Mucosa of stomach (tissue), 1 donor: ENCODE measurements at regions not wholly inside any gene's neighbourhood (a gene's known extent, or its start where the extent isn't known, plus 50 kb on each side); places are given as distances from the start of the nearest gene placed in this dataset.

Source experiments
- H3K27me3 ChIP-seq: one replicate; pipeline ENCODE4 v1.7.0; 2013; ENCODE audit warnings: mild to moderate bottlenecking, low read length; ENCODE audit not compliant: control insufficient read depth, insufficient read depth
- H3K36me3 ChIP-seq: one replicate; pipeline ENCODE4 v1.7.0; 2013; ENCODE audit warnings: low read length; ENCODE audit not compliant: control insufficient read depth, insufficient read depth
- H3K4me1 ChIP-seq: one replicate; pipeline ENCODE4 v1.7.0; 2013; ENCODE audit warnings: mild to moderate bottlenecking, low read length; ENCODE audit not compliant: control insufficient read depth, insufficient read depth
- H3K4me3 ChIP-seq: one replicate; pipeline ENCODE4 v1.7.0; 2013; ENCODE audit warnings: low read length
- H3K9ac ChIP-seq: one replicate; pipeline ENCODE4 v1.7.0; 2013; ENCODE audit warnings: mild to moderate bottlenecking, low read length, moderate library complexity
- H3K9me3 ChIP-seq: one replicate; pipeline ENCODE4 v1.7.0; 2013; ENCODE audit warnings: mild to moderate bottlenecking, low read length, moderate library complexity; ENCODE audit not compliant: control insufficient read depth
- donor health status: Pancreatic carcinoma.

DNA sequence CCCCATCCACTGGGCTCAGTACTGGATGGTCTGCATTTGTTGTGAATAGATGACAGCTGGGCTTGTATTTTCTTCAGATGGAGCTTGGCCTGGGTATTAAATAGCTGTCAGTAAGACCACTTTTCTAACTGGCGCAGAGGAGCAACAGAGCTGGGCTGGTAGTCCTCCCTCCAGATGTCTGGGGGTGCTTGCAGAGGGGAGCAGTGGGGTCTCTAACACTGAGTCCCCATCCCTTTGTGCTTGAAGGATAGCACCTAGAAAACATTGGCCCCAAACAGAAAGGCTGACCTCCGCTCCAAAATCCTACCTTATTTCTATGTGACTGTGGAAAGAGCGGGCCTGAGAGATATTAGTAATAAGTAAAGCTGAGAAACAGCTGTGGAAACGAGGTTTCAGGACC is 131.6 kb upstream of the E2F8 start:
- H3K36me3 ChIP-seq, result no peaks in the 10 kb centered on the region
- H3K9me3 ChIP-seq, result no peaks in the 10 kb centered on the region
- H3K4me3 ChIP-seq, result no peak overlapping the region
- no peaks in the 10 kb centered on the region for H3K27me3 ChIP-seq
- H3K4me1 ChIP-seq, result peaks cover 8% of the 10 kb centered on the region
- no peak overlapping the region for H3K9ac ChIP-seq

DNA sequence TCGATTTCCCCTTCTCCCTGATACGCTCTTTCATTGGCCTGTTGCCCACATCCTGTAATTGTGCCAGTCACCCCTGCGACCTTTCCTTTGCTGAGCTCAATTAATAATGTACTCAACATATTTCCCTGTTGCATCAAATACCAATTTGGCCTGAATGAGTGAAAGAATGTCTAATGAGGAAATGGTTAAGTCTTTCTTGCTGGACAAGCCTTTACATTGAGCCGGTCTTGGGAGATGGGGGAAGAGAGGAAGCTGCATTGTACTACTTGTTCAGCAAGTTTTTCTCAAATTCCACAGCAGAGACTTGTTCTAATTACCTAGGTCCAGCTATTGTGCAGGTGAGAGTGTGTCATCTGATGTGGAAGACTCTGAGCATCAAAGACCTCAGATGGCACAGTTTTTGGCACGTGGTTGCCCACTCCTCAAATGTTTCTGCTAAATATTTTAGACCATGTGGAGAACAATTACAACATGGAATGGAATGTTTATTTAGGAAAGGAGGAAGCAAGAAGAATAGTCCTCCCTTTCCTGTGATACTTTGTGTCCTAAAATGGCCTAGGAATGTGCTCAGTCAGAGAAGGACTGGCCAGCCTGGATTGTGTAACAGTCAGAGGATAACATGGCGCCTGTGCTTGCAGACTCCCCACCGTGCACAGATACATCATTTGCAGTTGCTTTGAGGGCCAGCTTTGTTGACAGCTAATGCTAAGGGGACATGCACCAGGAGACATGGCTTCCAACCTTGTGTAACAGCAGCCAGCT is 129.5 kb upstream of the E2F8 start:
- H3K9me3 ChIP-seq, result no peaks in the 10 kb centered on the region
- H3K4me1 ChIP-seq, result peaks cover 15% of the 10 kb centered on the region
- H3K4me3 ChIP-seq, result no peak overlapping the region
- no peak overlapping the region for H3K9ac ChIP-seq
- no peaks in the 10 kb centered on the region for H3K27me3 ChIP-seq
- no peaks in the 10 kb centered on the region for H3K36me3 ChIP-seq

DNA sequence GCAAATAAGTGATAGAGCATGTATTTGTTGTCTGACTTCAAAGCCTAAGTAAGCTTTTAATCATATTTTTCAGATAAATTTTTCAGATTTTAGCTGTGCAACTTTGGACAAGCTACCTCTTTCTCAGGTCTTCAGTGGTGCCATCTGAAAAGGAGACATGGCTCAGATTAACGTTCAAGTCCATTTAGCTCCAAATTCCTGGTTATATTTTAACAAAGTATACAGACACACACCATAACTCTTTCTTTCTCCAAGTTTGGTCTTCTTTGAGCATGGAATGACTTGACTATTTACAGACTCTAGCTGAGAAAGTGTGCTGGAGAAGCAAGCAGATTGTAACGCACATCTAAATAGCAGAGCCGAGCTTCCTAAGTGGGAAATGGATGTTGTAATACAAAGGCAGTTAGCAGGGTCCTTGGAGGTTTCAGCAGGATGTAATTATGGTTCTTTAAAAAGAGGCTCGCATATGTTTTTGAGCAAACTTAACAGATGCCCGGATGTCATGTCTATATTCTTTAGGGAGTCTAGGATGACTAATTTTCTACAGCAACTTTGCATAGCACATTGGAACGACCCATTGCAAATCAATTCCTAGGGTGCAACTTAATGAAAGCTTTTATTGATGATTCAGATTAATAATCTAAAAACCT is 128.1 kb upstream of the E2F8 start:
- Histone ChIP-seq H3K27me3 (no peaks in the 10 kb centered on the region), H3K4me3 (no peak overlapping the region), H3K9me3 (no peaks in the 10 kb centered on the region), H3K4me1 (peaks cover 15% of the 10 kb centered on the region), H3K9ac (no peak overlapping the region), H3K36me3 (no peaks in the 10 kb centered on the region)

DNA sequence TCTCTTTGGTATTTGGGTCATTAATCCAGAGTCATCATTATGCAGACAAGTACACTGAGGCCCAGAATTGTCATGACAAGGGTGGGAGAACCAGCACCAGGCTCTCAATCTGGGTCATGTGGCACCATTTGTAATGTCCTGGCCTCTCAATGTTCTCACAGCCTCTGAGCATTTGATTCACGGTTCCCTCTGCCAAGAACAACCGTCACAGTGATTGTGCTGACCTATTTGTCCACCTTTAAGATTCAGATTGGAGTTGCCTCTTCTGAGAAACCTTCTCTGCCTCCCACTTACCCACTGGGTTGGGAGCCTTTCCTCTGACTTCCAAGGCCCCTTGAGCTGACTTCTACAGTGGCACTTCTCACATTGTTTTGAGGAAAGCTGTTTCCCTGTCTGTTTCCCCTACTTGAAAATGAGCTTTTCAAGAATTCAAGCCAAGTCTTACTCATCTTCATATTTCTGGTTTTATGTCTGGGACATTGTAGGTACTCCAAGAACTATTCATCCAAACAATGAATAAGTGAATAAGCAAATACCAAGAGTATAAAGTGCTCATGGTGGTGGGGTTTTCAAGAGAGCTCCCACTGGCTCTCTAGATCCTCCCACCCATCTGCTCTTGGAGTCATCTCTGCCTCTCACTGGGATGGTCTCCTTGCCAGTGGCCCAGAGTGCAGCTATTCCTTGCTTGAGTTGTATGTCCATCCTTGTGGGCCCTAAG is 126.4 kb upstream of the E2F8 start:
- Histone ChIP-seq H3K4me3 (no peak overlapping the region), H3K9ac (no peak overlapping the region), H3K36me3 (no peaks in the 10 kb centered on the region), H3K4me1 (peaks cover 15% of the 10 kb centered on the region), H3K27me3 (no peaks in the 10 kb centered on the region), H3K9me3 (no peaks in the 10 kb centered on the region)

DNA sequence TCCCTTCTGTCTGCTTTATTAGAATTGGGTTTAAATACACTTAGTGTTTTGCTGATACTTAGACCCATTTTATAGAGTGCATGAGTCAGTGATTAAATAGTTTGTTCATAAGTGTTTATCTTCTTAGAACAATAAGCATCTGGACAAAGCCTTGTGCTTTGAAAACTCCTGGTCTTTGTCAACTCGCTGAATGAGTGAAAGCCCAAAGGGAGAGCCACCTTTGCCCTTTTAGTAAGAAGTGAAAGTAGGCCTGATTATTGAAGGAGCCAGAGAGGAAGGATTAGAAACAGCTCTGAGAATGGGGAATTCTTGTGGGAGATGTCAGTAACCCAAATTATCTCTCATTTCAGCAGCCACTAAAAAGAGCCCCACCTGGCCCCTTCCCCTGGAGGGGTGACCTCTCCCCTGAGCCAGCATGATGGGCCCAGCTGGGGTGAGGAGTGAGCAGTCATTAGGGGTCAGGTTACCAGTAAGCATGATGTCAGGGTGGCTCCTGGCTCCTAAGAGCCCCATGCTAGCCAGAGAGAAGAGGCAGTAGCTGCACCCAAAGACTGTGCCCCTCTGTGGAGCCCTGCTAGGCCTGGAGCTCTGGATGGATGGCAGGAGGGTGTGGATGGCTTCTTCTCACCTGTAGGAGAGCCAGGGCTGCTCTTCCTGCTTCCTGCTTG is 125.1 kb upstream of the E2F8 start:
- Histone ChIP-seq H3K27me3 (no peaks in the 10 kb centered on the region), H3K9ac (no peak overlapping the region), H3K4me1 (peaks cover 15% of the 10 kb centered on the region), H3K9me3 (no peaks in the 10 kb centered on the region), H3K4me3 (no peak overlapping the region), H3K36me3 (no peaks in the 10 kb centered on the region)

DNA sequence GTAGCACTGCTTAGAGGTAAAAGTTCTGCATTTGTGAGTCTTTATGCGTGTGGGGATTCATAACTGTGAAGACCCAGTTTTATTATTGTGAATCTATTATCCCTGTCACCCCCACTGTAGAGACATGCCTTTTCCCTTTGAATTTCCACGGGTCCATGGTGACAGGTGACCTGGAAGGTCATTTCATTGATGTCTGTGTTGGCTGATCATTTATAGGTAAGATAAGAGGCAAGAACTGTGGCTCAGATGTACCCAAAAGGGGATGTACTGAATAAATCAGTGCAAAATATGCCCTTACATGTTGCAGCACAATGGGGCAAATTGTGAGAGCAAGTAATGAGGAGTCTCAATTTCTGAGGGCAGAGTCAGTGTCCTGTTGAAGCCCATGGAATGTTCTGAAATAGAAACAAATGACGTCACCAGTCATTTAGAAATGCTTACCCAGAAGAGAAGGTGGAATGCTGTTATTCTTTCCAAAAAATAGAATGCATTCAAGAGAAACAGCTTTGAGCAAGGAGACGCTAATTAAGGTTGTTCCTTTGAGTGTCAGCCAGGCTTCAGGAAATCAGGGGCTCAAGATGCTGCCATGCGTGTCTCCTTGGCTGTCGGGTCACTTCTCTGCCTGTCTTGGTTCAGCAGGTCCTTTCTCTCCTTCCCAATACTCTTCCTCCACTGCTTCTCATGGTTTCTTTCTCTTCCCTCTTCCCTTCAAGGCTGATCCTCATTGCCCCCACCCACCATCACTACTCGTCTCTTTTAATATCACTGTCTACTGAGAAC is 118.7 kb upstream of the E2F8 start:
- Histone ChIP-seq H3K27me3 (peaks cover 3% of the 10 kb centered on the region), H3K4me1 (no peaks in the 10 kb centered on the region), H3K9me3 (no peaks in the 10 kb centered on the region), H3K9ac (no peak overlapping the region), H3K36me3 (no peaks in the 10 kb centered on the region), H3K4me3 (no peak overlapping the region)

DNA sequence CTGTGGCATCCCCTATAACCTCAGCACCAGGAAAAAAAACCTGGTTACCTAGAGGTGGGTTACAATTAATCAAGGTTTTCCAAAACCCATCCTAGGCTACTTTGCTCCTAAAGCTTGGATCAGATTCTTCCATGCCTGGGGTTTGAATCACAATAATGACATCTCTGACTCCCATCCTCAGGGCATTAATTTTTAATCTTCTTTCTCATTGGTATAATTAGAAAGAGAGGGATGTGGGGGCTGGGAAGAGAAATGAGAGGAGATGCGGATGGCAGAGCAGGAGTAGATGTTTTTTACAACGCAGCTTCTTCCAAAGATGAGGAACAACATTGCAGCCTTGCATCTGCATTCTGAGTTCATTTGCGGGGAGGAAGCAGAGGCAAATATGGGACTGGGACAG is 117.2 kb upstream of the E2F8 start:
- H3K9me3 ChIP-seq, result no peaks in the 10 kb centered on the region
- H3K36me3 ChIP-seq, result no peaks in the 10 kb centered on the region
- H3K9ac ChIP-seq, result no peak overlapping the region
- no peak overlapping the region for H3K4me3 ChIP-seq
- H3K27me3 ChIP-seq, result peaks cover 3% of the 10 kb centered on the region
- no peaks in the 10 kb centered on the region for H3K4me1 ChIP-seq

DNA sequence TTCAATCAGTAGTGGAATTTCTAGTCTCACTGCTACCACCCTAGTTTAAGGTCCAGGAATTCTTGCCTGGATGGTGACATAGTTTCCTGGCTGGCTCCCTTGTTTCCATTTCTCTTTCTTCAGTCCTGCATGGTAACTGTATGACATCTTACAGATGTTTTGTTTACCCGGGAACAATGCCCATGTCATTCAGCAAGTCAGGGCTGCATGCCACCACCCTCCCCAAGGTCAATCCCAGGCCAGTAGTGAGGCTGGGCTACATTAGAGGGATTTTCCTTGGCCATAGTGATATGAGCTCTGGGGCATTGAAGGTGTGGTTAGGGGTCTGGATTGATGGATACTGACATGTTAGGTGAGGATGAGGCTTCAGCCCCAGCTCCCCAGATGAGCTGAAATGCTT is 114.9 kb upstream of the E2F8 start:
- Histone ChIP-seq H3K4me1 (no peaks in the 10 kb centered on the region), H3K36me3 (no peaks in the 10 kb centered on the region), H3K9me3 (no peaks in the 10 kb centered on the region), H3K9ac (no peak overlapping the region), H3K27me3 (peaks cover 3% of the 10 kb centered on the region), H3K4me3 (no peak overlapping the region)

DNA sequence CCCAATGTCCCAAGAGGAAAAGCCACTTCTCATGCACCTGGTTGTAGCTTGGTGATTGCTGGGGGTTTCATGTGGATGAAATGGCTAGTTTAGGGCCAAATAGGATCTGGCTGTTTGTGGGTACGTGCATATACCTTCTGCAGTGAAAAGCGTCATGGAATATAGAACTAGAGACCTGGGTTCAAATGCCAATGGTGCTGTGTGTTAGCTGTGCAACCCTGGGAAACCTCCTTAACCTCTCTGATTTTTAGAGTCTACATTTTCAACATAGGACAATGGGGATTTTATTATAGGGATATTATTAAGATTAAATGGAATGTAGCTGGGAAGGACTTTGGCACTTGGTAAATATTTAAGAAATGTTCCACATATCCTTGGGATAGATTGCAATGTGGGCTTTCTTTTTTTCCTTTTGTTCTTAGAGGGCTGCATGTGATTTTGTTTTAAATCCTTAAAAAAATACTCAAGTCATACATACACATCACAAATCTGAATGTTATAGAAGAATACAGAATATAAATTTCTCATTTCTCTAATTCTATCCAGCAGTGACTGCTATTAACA is 112.6 kb upstream of the E2F8 start:
- no peak overlapping the region for H3K9ac ChIP-seq
- no peaks in the 10 kb centered on the region for H3K36me3 ChIP-seq
- no peak overlapping the region for H3K4me3 ChIP-seq
- no peaks in the 10 kb centered on the region for H3K4me1 ChIP-seq
- no peaks in the 10 kb centered on the region for H3K9me3 ChIP-seq
- H3K27me3 ChIP-seq, result peaks cover 14% of the 10 kb centered on the region

DNA sequence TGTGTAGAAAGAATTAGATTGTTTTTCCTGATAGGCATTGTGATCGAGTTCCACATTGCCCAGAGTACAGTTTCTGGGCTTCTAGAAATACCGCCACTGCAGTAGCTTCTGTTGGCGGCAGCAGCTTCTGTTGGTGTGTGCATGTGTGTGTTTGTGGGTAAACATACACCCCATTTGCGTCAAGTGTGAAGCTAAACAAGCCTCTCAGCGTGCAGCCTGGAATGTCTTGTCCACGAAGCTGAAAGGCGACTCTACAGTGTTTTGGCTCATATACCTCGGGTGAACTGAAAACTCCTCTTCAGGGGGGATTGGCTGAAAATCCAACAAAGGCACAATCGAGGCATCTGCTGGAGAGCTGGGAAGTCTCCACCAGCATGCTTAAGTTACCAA is 112.0 kb upstream of the E2F8 start:
- Histone ChIP-seq H3K9ac (no peak overlapping the region), H3K4me1 (no peaks in the 10 kb centered on the region), H3K36me3 (no peaks in the 10 kb centered on the region), H3K27me3 (peaks cover 20% of the 10 kb centered on the region), H3K4me3 (no peak overlapping the region), H3K9me3 (no peaks in the 10 kb centered on the region)

DNA sequence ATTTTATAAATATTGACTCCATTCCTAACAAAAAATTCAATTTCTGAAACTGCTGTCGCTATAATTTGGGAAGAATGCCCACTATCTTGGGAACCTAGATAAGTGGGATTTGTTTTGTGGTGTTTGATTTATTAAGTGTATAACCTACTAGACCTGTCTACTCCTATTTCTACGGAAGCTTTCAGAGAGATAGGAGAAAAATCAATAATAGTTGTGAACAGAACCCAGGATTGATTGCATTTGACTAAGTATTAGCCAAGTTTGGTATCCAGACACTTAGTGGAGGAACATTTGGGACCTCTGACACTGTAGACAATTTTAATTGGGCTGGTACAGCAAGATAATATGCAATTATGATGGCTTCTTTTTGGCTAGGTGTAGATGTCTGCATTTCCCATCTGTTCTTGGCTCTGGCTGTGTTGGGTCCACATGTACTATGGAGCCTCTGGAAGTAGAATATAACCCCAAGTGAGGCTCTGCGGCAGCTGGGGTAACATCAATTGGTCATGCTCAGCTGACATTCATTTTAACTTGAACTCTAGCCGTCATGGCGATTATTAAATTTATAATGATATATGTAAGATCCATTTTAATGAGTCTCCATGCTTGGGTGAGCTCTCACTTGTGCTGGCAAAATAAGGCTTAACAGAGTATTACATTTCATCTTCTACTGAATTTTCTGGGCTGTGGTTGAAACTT is 111.5 kb upstream of the E2F8 start:
- H3K4me1 ChIP-seq, result no peaks in the 10 kb centered on the region
- peaks cover 25% of the 10 kb centered on the region for H3K27me3 ChIP-seq
- no peak overlapping the region for H3K9ac ChIP-seq
- no peak overlapping the region for H3K4me3 ChIP-seq
- H3K9me3 ChIP-seq, result no peaks in the 10 kb centered on the region
- H3K36me3 ChIP-seq, result no peaks in the 10 kb centered on the region
